ENCODE measurements at regions not wholly inside any gene's neighbourhood (a gene's known extent, or its start where the extent isn't known, plus 50 kb on each side); places are given as distances from the start of the nearest gene placed in this dataset.

DNA sequence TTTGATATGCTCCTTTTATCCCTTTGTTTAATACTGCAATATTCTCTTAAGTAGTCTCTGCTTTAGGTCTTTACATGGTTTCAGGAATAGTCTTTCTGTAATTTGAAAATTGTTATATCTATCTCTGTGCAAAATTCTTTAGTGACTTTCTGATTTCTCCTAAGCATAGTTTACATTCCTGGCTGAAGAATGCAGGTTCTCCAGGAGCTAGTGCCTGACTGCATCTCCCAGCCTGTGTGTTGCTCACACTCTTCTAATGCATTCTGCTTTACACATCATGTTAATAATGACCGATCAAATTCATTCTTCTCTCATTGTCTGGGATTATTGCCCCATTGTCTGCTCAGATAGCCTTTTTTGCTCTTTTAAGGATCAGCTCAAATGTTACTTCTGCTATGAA is 1349.2 kb downstream of the DSC3 start:
- no TSS peak for BruUV-seq (replicated peaks)
- DNase-seq (ENCODE audit: unreplicated experiment): no peak
- no peaks in the 10 kb centered on the region for H3K36me3 Mint-ChIP-seq (ENCODE audit: insufficient read depth, unreplicated experiment)
- H3K4me3 Mint-ChIP-seq (ENCODE audit: unreplicated experiment): no peak overlapping the region
- no peak overlapping the region for H3K27ac Mint-ChIP-seq (ENCODE audit: low read depth, unreplicated experiment)
- H3K9me3 Mint-ChIP-seq (ENCODE audit: unreplicated experiment): no peaks in the 10 kb centered on the region
- no peak for TF ChIP-seq CTCF (IDR thresholded peaks at IDR 0.05; ENCODE audit: unreplicated experiment)
- CTCF ChIA-PET: no interaction called here
- POLR2A ChIA-PET: no interaction called here
- H3K4me1 Mint-ChIP-seq (ENCODE audit: insufficient read depth, unreplicated experiment): no peaks in the 10 kb centered on the region
- no peaks in the 10 kb centered on the region for H3K27me3 Mint-ChIP-seq (ENCODE audit: insufficient read depth, unreplicated experiment)
- intact Hi-C loops (cut with micrococcal nuclease): no loop called here

- DNase-seq (ENCODE audit: unreplicated experiment): no peak
- no peak overlapping the region for H3K4me3 Mint-ChIP-seq (ENCODE audit: unreplicated experiment)
- ChIA-PET POLR2A (no interaction called here), CTCF (no interaction called here)
- no TSS peak for BruUV-seq (replicated peaks)
- TF ChIP-seq CTCF (IDR thresholded peaks at IDR 0.05; ENCODE audit: unreplicated experiment): no peak
- H3K27me3 Mint-ChIP-seq (ENCODE audit: insufficient read depth, unreplicated experiment): no peaks in the 10 kb centered on the region
- H3K4me1 Mint-ChIP-seq (ENCODE audit: insufficient read depth, unreplicated experiment): no peaks in the 10 kb centered on the region
- intact Hi-C loops (cut with micrococcal nuclease): no loop called here
- H3K9me3 Mint-ChIP-seq (ENCODE audit: unreplicated experiment): no peaks in the 10 kb centered on the region
- H3K36me3 Mint-ChIP-seq (ENCODE audit: insufficient read depth, unreplicated experiment): no peaks in the 10 kb centered on the region
- H3K27ac Mint-ChIP-seq (ENCODE audit: low read depth, unreplicated experiment): no peak overlapping the region
Measured at GRCh38 chr18:29681578-29681977, 1361.0 kb downstream of the DSC3 start.

- intact Hi-C loops (cut with micrococcal nuclease): no loop called here
- ChIA-PET POLR2A (interaction anchor here (0.6 to 0.8 kb wide), 2 partner anchors 254 to 518 kb away, joined by 3 read pairs; no protein-coding TSS in a partner anchor), CTCF (no interaction called here)
- no peaks in the 10 kb centered on the region for H3K9me3 Mint-ChIP-seq (ENCODE audit: unreplicated experiment)
- no peak for TF ChIP-seq CTCF (IDR thresholded peaks at IDR 0.05; ENCODE audit: unreplicated experiment)
- BruUV-seq (replicated peaks): no TSS peak
- H3K27ac Mint-ChIP-seq (ENCODE audit: low read depth, unreplicated experiment): peak overlapping the region; percentile 81
- no peaks in the 10 kb centered on the region for H3K36me3 Mint-ChIP-seq (ENCODE audit: insufficient read depth, unreplicated experiment)
- peaks cover 9% of the 10 kb centered on the region for H3K4me1 Mint-ChIP-seq (ENCODE audit: insufficient read depth, unreplicated experiment)
- no peaks in the 10 kb centered on the region for H3K27me3 Mint-ChIP-seq (ENCODE audit: insufficient read depth, unreplicated experiment)
- H3K4me3 Mint-ChIP-seq (ENCODE audit: unreplicated experiment): no peak overlapping the region
- no peak for DNase-seq (ENCODE audit: unreplicated experiment)
Measured at GRCh38 chr18:29664278-29665036, 1378.1 kb downstream of the DSC3 start.

DNA sequence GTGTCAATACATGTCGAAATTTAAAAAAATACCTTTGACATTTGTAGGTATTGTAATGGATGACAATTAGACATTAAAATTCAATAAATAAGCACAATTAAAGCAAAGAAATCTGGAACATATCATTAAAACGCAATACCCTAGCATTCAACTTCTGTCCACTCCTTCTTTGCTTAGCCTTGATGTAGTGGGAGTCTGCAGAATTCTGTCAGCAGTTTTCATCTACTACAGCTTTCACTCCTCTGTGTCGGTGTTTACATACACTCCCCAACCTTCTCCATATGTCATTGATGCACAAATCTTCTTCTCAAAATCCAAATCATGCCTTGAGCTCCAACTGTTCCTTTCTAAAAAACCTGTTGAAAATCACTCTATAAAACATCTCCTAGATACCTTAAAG is 1380.6 kb downstream of the DSC3 start:
- intact Hi-C loops (cut with micrococcal nuclease): no loop called here
- H3K4me3 Mint-ChIP-seq (ENCODE audit: unreplicated experiment): no peak overlapping the region
- no TSS peak for BruUV-seq (replicated peaks)

More for the DNA sequence above, 1380.6 kb downstream of the DSC3 start:
- H3K27ac Mint-ChIP-seq (ENCODE audit: low read depth, unreplicated experiment): no peak overlapping the region
- ChIA-PET POLR2A (no interaction called here), CTCF (interaction anchor here (0.6 to 0.7 kb wide), 2 partner anchors 11 to 53 kb away, joined by 3 to 4 read pairs; no protein-coding TSS in a partner anchor)
- H3K36me3 Mint-ChIP-seq (ENCODE audit: insufficient read depth, unreplicated experiment): peaks cover 4% of the 10 kb centered on the region
- H3K4me1 Mint-ChIP-seq (ENCODE audit: insufficient read depth, unreplicated experiment): peaks cover 9% of the 10 kb centered on the region
- no peaks in the 10 kb centered on the region for H3K27me3 Mint-ChIP-seq (ENCODE audit: insufficient read depth, unreplicated experiment)
- no peak for DNase-seq (ENCODE audit: unreplicated experiment)
- no peak for TF ChIP-seq CTCF (IDR thresholded peaks at IDR 0.05; ENCODE audit: unreplicated experiment)
- no peaks in the 10 kb centered on the region for H3K9me3 Mint-ChIP-seq (ENCODE audit: unreplicated experiment)

Measured in MCF 10A (cell line).